HPDE6-E6E7 (cell line): ENCODE measurements at regions not wholly inside any gene's neighbourhood (a gene's known extent, or its start where the extent isn't known, plus 50 kb on each side); places are given as distances from the start of the nearest gene placed in this dataset.

Source experiments
- DNase-seq: peaks from one replicate; pipeline ENCODE4 v3.0.0; 2011; ENCODE audit warnings: missing footprints; ENCODE audit errors: extremely low spot score

DNA sequence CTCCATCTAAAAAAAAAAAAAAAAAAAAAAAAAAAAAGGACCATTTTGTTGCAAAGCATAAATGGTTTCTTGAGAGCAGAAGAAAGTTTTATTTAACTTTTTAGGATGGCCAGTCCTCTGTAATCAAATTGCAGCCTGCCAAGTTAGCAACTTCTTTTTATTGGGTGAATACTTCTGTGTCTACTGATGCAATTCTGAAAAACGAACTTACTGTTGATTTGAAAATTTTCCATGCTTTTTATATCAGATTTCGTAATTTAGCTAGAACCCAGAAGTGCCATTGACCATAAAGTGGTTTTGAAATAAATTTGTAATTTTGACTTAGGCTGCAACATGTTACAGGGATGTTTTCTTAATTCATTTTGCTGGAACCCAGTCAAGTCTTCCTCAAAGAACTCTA, 269.1 kb upstream of the ACTBL2 start:
- no peak for DNase-seq

DNA sequence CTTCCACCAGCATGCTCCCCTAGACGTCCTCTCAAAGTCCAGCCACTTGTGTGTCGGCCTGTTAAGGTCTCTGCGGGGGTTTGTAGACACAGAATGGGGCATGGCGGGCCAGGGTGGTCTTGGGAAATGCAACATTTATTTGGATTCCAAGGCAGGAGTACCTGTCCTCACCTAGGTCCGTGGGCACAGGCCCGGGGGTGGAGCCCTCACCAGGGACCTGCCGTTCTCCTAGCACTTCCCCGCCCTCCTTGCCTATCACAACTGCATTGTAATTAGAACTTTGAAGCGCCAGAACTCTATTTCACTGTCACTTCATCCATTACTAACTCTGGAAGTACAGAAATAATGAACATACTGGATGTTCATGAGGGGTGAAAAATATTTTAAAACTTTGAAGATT, 268.3 kb upstream of the ACTBL2 start:
- DNase-seq = no peak

DNA sequence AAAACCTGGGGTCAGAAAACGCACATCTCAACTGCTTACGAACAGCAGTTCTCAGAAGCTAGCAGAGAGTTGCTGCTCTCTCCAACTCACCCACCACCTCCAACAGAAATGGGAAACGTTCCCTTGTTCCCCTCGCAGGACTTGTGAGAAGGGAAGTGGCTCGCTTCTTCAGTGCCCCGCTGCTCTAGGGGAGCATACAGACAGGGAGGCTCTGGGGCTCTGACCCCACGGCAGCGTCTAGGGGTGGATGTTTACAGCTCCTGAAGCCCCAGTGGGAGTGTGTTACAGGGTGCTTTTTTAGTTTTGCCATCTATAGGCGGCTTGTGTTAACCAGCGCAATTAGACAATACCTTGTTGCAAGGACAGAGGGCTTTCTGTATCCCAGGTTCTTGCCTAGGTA, 267.7 kb upstream of the ACTBL2 start:
- DNase-seq = no peak

DNA sequence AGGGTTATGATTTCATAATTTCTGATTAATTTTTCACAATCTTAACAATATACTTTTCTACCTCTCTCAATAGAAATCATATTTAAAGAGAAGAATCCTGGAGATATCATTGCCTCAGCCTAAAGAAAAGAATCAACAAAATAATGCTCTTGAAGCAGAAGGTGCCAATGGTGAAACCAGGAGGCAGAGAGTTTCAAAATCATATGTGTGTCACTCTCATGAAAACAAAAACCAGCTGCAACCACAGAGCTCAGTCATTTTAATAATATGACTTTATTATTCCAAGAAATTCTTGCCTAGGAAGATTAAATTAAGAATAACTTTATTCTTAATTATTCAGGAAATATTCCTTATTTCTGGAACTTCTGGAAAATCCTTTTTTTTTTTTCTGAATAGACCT, 266.8 kb upstream of the ACTBL2 start:
- no peak for DNase-seq

DNA sequence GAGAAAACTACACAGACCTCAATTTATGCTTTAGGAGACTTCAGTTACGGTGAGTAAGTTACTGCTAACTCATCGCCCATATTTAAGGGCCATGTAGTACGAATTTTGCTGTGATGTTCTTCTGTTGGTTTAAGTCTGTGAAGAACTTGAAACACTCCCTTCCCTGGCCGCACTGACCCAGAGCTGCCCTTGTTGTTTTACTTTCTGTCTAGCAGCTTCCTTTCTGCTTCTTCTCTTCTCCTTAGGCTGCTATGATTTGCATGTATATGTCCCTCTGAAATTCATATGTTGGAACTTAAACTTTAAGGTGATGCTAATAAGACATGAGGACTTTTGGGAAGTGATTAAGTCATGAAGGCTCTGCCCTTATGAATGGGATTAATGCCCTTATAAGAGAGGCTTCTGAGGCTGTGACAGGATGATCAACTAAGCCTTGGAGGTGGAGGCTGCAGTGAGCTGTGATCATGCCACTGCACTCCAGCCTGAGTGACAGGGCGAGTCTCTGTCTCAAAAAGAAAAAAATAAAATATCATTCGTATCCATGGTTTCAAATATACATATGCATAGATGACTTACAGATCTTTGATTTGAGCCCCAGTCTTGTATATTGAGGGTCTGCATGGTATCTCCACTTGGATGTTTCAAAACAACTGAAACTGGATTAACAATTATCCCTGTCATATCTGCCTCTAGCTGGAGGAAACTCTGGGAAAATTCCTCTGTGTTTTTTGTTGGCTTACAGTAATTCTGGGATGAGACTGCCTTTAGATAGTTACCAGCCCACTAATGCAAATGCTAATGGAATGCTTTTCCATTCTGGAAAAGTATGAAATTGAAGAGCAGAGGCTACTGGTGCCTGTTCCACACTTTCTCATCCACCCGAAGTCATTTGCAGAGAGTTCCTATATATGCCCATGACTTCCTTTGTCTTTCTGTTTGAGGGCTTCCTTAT, 263.4 kb upstream of the ACTBL2 start:
- no peak for DNase-seq

DNA sequence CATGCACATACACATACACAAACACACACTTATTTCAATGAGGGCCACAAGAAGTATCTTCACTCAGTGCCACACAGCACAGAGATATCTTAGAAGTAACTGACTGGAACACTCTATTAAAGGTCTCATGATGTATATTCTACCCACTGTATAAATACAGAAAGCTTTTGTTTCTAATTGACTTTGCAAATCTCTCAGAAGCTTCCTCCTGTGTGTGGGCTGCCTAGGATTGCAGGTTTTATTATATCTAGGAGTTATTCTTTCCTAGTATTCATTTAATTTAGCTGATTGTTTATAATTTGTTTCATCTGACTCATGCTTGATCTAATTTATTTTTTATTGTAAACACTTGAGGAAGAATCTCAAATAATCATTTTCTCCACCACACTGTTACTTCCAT, 262.4 kb upstream of the ACTBL2 start:
- no peak for DNase-seq

DNA sequence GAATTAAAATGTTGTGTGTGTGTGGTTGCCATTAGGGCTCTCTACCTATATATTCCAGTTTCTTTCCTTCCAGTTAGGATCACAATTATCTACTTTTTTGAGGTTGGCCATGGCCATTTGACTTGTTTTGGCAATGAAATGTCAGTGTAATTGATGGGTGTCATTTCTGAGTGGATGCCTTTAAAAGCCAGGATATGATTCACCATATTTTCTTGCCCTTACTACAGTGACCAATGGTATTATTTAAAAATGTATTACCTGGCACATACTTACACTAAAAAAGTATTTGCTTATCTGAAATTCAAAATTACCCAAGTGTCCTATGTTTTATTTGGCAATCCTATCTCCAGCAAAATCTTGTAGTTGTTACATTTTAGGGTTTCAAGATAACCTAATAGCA, 258.7 kb upstream of the ACTBL2 start:
- no peak for DNase-seq

DNA sequence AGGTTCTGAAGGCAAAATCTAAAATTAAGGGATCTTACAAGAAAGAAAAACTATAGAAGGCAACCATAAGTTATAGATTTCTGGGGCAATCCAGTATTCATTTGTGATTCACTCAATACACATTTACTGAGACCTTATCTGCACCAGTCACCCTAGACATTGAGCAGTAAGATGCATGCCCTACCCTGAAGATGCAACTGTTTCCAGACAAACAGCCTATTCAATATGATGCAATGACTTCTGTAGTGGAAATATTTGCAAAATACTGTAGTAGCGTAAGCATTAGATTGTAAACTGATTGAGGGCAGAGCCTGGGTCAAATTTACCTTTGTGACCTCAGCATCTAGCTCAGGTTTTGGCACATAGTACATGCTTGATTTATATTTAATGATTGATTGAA, 256.2 kb upstream of the ACTBL2 start:
- no peak for DNase-seq

DNA sequence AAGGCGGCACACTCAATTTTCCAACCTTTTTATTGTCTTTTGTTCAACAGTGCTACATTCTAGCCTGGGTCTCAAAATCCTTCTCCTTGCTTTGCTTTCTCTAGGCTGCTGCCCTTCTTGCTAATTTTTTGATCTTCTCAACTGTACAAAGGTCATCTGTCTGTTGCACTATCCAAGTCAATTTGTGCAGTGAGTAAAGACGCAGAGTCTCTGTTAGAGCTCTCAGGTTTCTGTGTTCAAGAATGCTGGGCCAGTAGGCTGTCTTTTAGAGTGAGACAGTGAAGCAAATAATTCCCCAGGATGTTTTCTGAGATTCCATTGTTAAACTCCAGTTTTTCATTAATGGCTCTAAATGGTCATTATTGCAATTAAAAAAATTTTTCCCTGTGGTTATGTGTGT, 255.7 kb upstream of the ACTBL2 start:
- no peak for DNase-seq

DNA sequence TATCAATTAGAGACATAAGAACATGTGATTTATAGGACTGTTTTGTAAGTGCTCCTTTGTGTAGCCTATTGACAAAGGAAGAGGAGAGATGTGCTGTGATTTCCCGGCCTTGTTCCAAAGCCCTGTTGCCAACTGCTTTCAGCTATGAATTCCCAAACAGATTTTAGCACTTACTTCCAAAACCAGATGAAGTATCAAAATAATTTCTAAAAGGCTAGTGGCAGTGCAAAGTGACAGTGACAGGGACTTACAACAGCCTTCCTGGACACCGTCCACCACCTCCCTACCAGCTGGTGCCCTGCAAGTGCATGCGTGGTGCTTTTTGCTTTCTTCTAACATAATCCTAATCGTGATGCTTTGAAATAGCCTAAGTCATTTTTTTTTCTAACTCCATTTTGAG, 254.1 kb upstream of the ACTBL2 start:
- DNase-seq = no peak

DNA sequence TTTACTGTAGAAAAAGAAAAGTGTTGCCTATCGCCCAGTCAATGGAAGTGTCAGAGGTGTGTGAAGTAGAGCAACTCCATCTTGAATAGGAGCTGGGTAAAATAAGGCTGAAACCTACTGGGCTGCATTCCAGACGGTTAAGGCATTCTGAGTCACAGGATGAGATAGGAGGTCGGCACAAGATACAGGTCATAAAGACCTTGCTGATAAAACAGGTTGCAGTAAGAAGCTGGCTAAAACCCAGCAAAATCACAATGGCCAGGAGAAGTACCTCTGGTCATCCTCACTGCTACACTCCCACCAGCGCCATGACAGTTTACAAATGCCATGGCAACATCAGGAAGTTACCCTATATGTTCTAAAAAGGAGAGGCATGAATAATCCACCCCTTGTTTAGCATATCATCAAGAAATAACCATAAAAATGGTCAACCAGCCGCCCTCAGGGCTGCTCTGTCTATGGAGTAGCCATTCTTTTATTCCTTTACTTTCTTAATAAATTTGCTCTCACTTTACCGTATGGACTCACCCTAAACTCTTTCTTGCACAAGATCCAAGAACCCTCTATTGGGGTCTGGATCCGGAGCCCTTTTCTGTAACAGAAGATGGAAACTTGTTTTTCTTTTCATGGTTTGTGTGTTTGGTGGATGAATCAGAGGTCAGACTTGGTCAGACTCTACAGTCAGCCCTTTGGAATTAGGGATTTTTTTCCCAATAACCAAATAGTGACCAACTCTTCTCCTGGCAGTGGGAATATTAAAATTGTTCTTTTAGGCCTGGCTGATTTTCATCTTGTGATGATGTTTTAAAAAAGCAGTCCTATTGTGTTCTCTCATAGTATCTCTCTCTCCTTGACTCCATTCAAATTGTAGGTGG, 252.9 kb upstream of the ACTBL2 start:
- peak; percentile 28 for DNase-seq

DNA sequence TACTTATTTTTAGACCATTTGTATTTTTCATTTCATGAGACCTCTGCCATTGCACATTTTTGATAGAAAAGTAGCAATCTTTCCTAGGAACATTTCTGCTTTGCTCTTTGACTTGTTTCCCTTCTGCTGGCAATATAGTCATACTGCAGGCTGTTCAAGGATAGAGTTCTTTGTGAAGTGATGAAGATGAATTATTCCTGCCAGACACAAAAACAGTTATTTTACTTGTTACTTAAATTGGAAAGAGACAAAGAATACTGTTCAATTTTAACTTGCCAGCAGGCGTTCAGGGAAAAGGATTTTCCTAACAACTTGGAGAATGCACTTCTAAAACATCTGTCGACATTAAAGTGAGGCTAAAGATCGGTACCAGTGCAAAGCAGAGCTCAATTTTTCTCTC, 251.7 kb upstream of the ACTBL2 start:
- DNase-seq = no peak

DNA sequence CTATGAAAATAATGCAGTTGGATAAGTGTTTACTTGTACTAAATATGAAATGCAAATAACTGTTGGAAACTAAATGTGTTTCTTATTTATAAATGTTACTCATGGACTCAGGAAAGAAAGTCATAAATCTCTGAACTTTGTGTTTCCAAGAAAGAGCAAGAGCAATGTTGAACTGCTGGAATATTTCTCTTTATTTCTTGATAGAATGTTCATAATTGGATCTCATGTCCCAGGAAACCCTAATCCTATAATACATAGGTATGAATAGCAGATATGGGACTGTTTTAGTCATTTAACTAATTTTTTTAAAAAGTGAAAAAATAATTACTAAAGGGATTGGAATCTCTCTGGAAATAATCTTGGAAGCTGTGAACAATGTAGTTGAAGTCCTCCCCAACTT, 245.0 kb upstream of the ACTBL2 start:
- DNase-seq = no peak

DNA sequence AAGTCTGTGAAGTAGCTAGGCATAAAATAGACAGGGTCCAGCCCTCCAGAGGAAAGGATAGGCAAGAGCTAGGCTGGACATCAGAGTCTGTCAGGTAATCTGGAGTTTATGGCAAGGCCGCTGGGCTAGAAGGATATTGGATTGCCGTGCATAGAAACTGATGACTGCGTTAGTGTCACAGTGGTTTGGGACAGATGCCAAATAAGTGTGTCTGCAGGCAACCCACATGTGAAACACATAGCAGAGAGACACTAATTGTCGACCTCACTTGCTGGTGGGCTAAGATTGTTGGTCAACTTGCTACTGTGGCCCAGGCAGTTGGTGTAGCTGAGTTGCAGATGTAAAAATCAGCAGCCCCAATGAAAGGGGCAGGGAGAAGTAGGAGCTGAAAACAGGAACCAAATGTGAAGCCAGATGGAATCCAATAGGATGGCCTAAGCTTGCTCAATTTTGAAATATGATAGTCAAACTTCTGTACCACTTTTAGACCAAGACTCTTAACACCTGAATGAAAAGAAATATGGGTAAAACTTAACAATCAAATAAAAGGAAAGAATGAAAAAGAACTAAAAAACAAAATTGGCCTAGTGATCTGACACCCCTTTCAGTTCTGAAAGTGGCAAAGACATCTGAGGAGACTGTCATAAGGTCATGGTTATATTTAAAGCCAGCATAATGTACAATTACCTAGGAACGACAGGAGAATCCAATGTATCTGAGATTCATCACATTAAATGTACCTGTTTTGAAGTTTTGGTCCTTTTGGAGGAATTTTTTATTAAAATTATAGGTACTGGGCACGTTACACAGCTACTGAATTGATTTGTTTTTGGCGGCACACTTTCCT, 243.3 kb upstream of the ACTBL2 start:
- DNase-seq = no peak

DNA sequence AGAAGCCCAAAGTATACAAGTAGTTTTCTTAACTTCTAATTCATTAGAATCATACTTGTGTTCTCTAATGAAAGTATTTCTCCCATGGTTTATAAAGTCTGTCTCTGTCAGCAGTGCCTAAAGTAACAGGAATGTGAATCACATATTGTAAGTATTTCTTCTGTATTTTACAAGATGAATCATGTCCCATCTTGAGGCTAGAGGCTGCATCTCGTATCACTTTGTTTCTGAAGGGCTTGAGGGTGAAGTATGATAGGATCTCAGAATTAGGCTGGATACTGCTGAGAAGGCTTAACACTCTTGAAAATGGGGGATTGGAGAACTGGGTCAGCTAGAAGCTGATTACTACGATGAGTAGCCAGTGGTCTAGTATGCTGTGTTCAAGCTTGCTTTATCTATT, 242.2 kb upstream of the ACTBL2 start:
- peak; percentile 17 for DNase-seq

DNA sequence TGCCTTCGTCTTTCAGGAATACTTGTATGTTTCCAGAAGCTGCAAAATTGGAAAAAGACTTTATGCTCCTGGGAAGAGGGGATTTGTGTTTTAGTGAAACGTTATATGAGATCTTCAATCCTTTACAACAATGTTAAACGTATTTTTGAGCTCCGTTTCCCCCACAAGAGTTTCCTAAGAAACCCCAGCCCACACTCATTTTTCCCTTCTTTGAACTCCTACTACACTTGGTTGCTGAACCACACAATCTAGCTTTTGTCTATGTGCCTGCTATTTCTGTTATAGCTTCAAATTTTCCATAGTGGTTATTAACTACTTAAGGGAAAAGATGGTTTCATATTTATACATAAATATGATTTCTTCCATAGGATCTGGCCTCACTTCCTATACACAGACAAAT, 238.6 kb upstream of the ACTBL2 start:
- DNase-seq = no peak

DNA sequence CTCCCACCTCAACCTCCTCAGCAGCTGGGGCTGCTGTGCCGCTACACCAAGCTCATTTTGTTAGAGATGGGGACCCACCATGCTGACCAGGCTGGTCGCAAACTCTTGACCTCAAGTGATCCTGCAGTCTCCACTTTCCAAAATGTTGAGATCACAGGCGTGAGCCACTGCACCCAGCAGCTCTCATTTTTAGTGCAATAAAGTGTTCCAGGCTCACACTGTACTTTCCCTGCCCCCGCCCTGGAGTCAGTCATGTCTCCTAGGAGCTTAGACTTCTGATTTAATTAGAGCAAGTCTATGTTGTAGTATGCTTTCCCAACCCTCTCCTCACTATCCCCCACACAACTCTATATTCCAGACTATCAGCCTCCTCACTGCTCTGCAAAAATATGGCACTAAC, 238.0 kb upstream of the ACTBL2 start:
- DNase-seq = no peak

DNA sequence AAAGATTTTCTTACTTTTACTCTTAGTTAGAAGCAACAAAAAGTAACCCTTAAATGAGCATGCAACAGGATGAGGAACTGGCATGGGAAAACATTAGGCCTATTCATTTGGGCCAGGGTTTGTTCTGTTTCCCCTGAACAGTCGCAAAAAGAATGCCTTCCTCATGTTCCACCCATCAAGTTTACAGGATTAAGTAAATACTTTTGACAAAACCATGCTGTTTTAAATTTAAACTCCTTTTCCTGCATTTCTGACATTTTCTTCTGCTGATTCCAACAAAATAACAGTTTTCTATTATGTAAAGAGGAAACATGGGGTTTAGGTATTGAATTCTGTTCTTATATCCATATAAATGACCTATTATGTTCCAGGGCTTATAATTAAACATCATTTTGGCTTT, 236.6 kb upstream of the ACTBL2 start:
- no peak for DNase-seq

DNA sequence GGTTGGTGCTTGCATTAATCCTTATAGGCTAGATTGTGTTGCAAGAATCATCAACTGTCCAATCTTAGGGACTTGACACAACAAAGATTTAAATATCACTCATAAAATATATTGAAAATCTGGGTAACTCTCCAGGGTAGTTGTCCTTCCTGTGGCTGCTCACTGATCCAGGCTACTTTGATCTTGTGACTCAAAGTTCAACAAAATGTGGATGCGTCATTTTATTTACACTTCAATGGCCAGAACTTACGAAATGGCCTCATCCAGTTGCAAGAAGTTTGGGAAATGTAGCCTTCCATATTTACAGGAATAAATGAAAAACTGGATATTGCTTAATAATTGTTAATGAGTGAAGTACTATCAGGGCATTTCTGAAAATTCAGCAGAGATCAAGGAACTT, 235.5 kb upstream of the ACTBL2 start:
- DNase-seq = no peak

DNA sequence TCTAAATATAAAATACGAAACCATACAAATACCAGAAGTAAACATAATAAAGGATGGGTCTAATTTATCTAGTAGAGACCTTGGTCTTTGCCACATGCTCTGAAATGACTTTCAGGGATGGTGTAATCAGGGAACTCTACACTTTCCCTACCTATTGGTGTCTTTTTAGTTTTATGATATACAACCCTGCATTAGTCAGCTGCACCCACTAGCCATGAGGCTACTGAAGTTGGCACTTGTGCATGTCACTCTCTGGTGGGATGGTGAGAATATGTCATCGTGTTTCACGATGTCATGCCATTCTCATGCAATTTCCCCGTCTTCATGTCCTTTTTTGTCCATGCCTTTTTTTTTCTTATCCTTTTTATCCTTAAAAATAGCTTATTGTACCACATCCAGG, 234.9 kb upstream of the ACTBL2 start:
- no peak for DNase-seq

DNA sequence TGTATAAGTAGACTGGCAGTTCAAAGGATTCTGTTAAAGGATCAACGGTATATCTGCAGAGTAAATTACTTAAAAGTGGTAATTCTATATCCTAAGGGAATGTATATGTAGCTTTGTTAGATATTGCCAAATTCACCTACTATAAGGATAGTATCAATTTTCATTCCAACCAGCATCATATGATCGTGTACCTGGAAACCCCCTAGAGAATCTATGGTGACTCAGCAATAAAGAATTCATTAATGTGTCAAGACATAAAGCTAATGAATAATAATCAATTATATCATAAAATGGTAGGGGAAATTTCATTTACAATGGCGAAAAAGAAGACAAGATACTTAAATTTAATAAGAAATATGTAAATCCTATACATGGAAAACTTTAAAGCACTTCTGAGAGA, 234.1 kb upstream of the ACTBL2 start:
- no peak for DNase-seq

DNA sequence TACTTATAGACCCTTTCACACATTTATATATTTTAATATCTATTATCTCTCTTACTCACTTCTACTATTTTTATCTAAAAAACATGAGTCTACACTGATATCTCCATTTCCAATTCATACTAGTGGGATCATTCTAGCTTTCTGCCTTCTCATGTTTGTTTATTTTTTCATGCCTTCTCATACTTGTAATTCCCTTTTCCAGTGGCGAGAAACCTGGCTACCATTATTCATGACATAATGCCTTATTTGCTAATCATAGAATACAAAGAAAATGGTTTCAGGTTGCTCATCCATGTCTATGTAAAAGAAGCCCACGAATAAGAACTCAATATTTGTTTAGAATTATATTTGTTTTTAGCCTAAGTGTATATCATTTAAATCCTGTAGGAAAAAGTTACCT, 232.7 kb upstream of the ACTBL2 start:
- no peak for DNase-seq
